SK-N-SH treated with all-trans-retinoic acid at 6 μM for 48 hours (cell line): ENCODE measurements at regions not wholly inside any gene's neighbourhood (a gene's known extent, or its start where the extent isn't known, plus 50 kb on each side); places are given as distances from the start of the nearest gene placed in this dataset.

Experiments used
- GLIS3 ChIP-seq: fragments of 250-450 bp; sonication (Bioruptor Pico); IDR thresholded peaks from 2 replicates; pipeline ENCODE4 v1.5.0; 2020; ENCODE audit warnings: mild to moderate bottlenecking, moderate library complexity
- RARB ChIP-seq: fragments of 250-450 bp; sonication (Bioruptor Pico); IDR thresholded peaks from 2 replicates; pipeline ENCODE4 v1.8.0; 2021; ENCODE audit warnings: mild to moderate bottlenecking, moderate library complexity
- ZC3H10 ChIP-seq: fragments of 250-450 bp; sonication (Bioruptor Pico); IDR thresholded peaks from 2 replicates; pipeline ENCODE4 v1.5.1; 2021; ENCODE audit warnings: mild to moderate bottlenecking, moderate library complexity
- TF ChIP-seq, protein P1 (sequence below): fragments of 250-450 bp; sonication (Bioruptor Pico); IDR thresholded peaks from 2 replicates; pipeline ENCODE4 v1.8.0; 2020; ENCODE audit warnings: mild to moderate bottlenecking, moderate library complexity, borderline replicate concordance
- TF ChIP-seq, protein P2 (sequence below): fragments of 250-450 bp; sonication (Bioruptor Pico); IDR thresholded peaks from 2 replicates; pipeline ENCODE4 v1.5.0; 2020; ENCODE audit warnings: mild to moderate bottlenecking, moderate library complexity

DNA sequence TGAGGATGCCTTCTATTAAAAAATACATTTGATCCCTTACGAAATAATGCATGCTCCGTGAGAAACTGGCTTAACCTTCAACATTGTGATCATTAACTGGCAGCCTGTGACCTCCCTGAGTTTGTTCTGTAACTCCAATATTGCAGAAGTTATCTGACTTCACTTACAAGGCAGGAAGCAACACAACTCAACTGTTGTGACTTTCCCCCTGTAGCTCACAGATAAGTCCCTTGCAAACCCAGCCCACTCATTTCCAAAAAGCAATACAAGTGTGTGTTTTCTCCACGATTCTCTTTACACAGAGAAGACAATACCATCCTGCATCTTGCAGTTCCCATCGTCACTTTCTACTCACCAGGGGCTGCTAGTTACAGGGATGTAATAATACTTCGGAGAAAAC lies 304.7 kb upstream of the TMEM132C start:
- TF ChIP-seq RARB (CRISPR knock-in tag), result no peak
- TF ChIP-seq, protein P1, sequence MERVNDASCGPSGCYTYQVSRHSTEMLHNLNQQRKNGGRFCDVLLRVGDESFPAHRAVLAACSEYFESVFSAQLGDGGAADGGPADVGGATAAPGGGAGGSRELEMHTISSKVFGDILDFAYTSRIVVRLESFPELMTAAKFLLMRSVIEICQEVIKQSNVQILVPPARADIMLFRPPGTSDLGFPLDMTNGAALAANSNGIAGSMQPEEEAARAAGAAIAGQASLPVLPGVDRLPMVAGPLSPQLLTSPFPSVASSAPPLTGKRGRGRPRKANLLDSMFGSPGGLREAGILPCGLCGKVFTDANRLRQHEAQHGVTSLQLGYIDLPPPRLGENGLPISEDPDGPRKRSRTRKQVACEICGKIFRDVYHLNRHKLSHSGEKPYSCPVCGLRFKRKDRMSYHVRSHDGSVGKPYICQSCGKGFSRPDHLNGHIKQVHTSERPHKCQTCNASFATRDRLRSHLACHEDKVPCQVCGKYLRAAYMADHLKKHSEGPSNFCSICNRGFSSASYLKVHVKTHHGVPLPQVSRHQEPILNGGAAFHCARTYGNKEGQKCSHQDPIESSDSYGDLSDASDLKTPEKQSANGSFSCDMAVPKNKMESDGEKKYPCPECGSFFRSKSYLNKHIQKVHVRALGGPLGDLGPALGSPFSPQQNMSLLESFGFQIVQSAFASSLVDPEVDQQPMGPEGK (CRISPR knock-in tag), result no peak
- no peak for TF ChIP-seq ZC3H10 (CRISPR knock-in tag)
- no peak for TF ChIP-seq GLIS3 (CRISPR knock-in tag)
- TF ChIP-seq, protein P2, sequence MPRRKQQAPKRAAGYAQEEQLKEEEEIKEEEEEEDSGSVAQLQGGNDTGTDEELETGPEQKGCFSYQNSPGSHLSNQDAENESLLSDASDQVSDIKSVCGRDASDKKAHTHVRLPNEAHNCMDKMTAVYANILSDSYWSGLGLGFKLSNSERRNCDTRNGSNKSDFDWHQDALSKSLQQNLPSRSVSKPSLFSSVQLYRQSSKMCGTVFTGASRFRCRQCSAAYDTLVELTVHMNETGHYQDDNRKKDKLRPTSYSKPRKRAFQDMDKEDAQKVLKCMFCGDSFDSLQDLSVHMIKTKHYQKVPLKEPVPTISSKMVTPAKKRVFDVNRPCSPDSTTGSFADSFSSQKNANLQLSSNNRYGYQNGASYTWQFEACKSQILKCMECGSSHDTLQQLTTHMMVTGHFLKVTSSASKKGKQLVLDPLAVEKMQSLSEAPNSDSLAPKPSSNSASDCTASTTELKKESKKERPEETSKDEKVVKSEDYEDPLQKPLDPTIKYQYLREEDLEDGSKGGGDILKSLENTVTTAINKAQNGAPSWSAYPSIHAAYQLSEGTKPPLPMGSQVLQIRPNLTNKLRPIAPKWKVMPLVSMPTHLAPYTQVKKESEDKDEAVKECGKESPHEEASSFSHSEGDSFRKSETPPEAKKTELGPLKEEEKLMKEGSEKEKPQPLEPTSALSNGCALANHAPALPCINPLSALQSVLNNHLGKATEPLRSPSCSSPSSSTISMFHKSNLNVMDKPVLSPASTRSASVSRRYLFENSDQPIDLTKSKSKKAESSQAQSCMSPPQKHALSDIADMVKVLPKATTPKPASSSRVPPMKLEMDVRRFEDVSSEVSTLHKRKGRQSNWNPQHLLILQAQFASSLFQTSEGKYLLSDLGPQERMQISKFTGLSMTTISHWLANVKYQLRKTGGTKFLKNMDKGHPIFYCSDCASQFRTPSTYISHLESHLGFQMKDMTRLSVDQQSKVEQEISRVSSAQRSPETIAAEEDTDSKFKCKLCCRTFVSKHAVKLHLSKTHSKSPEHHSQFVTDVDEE (CRISPR knock-in tag), result no peak
